IMR-90 (cell line): ENCODE measurements at regions not wholly inside any gene's neighbourhood (a gene's known extent, or its start where the extent isn't known, plus 50 kb on each side); places are given as distances from the start of the nearest gene placed in this dataset.

Source experiments
- BHLHE40 ChIP-seq: fragments of 150-350 bp; IDR thresholded peaks from 2 replicates; pipeline ENCODE4 v1.6.1; 2016; ENCODE audit warnings: mild to moderate bottlenecking, low read depth, low read length
- CHD1 ChIP-seq: IDR thresholded peaks from 2 replicates; pipeline ENCODE4 v1.6.1; 2012; ENCODE audit warnings: low read depth, low read length, improper control_type of control experiment
- CTCF ChIP-seq: conservative IDR thresholded peaks from 2 replicates; pipeline ENCODE4 v1.5.1; 2012; ENCODE audit warnings: mild to moderate bottlenecking, low read depth, low read length, improper control_type of control experiment
- ELK1 ChIP-seq: fragments of 150-350 bp; IDR thresholded peaks from 2 replicates; pipeline ENCODE4 v1.6.1; 2016; ENCODE audit warnings: low read depth, mild to moderate bottlenecking, low read length, moderate library complexity, borderline replicate concordance
- MAFK ChIP-seq: IDR thresholded peaks from 2 replicates; pipeline ENCODE4 v1.6.1; 2012; ENCODE audit warnings: low read depth, low read length, improper control_type of control experiment
- MAZ ChIP-seq: IDR thresholded peaks from 2 replicates; pipeline ENCODE4 v1.6.1; 2012; ENCODE audit warnings: low read depth, mild to moderate bottlenecking, low read length, improper control_type of control experiment, moderate library complexity, borderline replicate concordance
- POLR2A ChIP-seq: IDR thresholded peaks from 2 replicates; pipeline ENCODE4 v1.6.1; 2012; ENCODE audit warnings: mild to moderate bottlenecking, low read depth, low read length
- RAD21 ChIP-seq: IDR thresholded peaks from 2 replicates; pipeline ENCODE4 v1.6.1; 2012; ENCODE audit warnings: low read length, improper control_type of control experiment
- RCOR1 ChIP-seq: IDR thresholded peaks from 2 replicates; pipeline ENCODE4 v1.6.1; 2012; ENCODE audit warnings: mild to moderate bottlenecking, low read length, improper control_type of control experiment; ENCODE audit not compliant: insufficient replicate concordance
- RFX5 ChIP-seq: IDR thresholded peaks from 2 replicates; pipeline ENCODE4 v1.8.0; 2012; ENCODE audit warnings: low read depth, mild to moderate bottlenecking, low read length, moderate library complexity
- SMC3 ChIP-seq: fragments of 150-350 bp; IDR thresholded peaks from 2 replicates; pipeline ENCODE4 v1.6.1; 2016; ENCODE audit warnings: low read depth, mild to moderate bottlenecking, antibody characterized with exemption, low read length, moderate library complexity
- USF2 ChIP-seq: fragments of 150-350 bp; IDR thresholded peaks from 2 replicates; pipeline ENCODE4 v1.6.1; 2017; ENCODE audit warnings: mild to moderate bottlenecking, antibody characterized with exemption, low read length, low read depth

- TF ChIP-seq MAZ (no peak), ELK1 (no peak), CTCF (no peak), RAD21 (no peak), BHLHE40 (no peak), POLR2A (no peak), SMC3 (no peak), RFX5 (no peak), MAFK (no peak), USF2 (no peak), CHD1 (no peak), RCOR1 (no peak)
Observed at GRCh38 chr14:84125676-84126075, 1404.3 kb upstream of the FLRT2 start.
